K562 (cell line): ENCODE measurements at regions not wholly inside any gene's neighbourhood (a gene's known extent, or its start where the extent isn't known, plus 50 kb on each side); places are given as distances from the start of the nearest gene placed in this dataset.

Experiments
- FOXJ3 ChIP-seq: sonication (generic); formaldehyde crosslinking; IDR thresholded peaks from 2 replicates; pipeline ENCODE4 v1.4.0; 2020; ENCODE audit warnings: mild to moderate bottlenecking, missing genetic modification reagents
- FOXK1 ChIP-seq: sonication (generic); formaldehyde crosslinking; IDR thresholded peaks from 2 replicates; pipeline ENCODE4 v1.8.0; 2022; ENCODE audit warnings: missing genetic modification reagents, mild to moderate bottlenecking, borderline replicate concordance
- HNRNPK ChIP-seq: fragments of 200-400 bp; formaldehyde crosslinking; IDR thresholded peaks from one replicate; pipeline ENCODE4 v1.6.1; 2018; ENCODE audit warnings: mild to moderate bottlenecking, low read depth, low read length; ENCODE audit not compliant: poor library complexity, severe bottlenecking
- MED1 ChIP-seq: sonication (generic); formaldehyde crosslinking; IDR thresholded peaks from 2 replicates; pipeline ENCODE4 v1.8.1; 2023; ENCODE audit warnings: missing genetic modification reagents, borderline replicate concordance
- MEF2D ChIP-seq: conservative IDR thresholded peaks from 2 replicates; pipeline ENCODE4 v1.6.1; 2016; ENCODE audit warnings: low read depth, missing genetic modification characterization, missing compliant biosample characterization
- PCBP2 ChIP-seq: fragments of 200-400 bp; formaldehyde crosslinking; IDR thresholded peaks from 2 replicates; pipeline ENCODE4 v1.6.1; 2018; ENCODE audit warnings: low read length, low read depth, mild to moderate bottlenecking, moderate library complexity; ENCODE audit not compliant: poor library complexity, severe bottlenecking
- POLR2A ChIP-seq: fragments of 450-650 bp; conservative IDR thresholded peaks from 2 replicates; pipeline ENCODE4 v1.6.1; 2016
- SFPQ ChIP-seq: fragments of 200-400 bp; formaldehyde crosslinking; IDR thresholded peaks from 2 replicates; pipeline ENCODE4 v1.6.1; 2017; ENCODE audit warnings: mild to moderate bottlenecking, low read depth, low read length, moderate library complexity
- SUPT5H ChIP-seq: fragments of 450-650 bp; IDR thresholded peaks from 2 replicates; pipeline ENCODE4 v1.6.1; 2016
- TFAP4 ChIP-seq: sonication (generic); formaldehyde crosslinking; IDR thresholded peaks from 2 replicates; pipeline ENCODE4 v1.8.0; 2022; ENCODE audit warnings: missing genetic modification reagents, mild to moderate bottlenecking, moderate library complexity, borderline replicate concordance
- ZBTB1 ChIP-seq: sonication (generic); formaldehyde crosslinking; IDR thresholded peaks from 2 replicates; pipeline ENCODE4 v1.8.1; 2023; ENCODE audit warnings: missing genetic modification reagents, low read depth, mild to moderate bottlenecking, borderline replicate concordance
- ZNF280A ChIP-seq: fragments of 450-650 bp; IDR thresholded peaks from 2 replicates; pipeline ENCODE4 v1.6.1; 2018; ENCODE audit warnings: mild to moderate bottlenecking, low read depth; ENCODE audit not compliant: partially characterized antibody
- ZNF507 ChIP-seq: conservative IDR thresholded peaks from 2 replicates; pipeline ENCODE4 v1.6.1; 2017; ENCODE audit warnings: missing genetic modification characterization, missing compliant biosample characterization
- TF ChIP-seq, protein P1 (sequence below): fragments of 250-450 bp; sonication (Bioruptor Pico); IDR thresholded peaks from 2 replicates; pipeline ENCODE4 v1.9.0; 2021; ENCODE audit warnings: mild to moderate bottlenecking, inconsistent platforms

DNA sequence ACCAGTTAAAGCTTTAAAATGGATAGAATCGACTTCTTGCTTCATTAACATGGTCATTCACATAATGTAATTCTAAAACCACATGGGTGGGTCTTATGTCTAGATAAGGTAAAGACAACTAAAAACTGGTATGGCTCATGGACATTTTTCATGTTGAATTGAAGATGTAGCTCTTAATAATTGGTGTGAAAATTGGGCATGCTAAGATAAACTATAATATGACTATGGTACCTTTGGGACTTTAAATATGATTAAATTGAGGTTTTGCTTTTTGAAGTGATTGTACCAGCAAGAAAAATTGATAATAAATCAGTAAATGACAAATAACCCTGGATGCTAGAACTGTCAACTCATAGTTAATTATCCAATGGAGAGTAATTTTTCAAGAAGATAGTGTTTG is 710.7 kb upstream of the PTPRD start (continued):
- TF ChIP-seq, protein P1, sequence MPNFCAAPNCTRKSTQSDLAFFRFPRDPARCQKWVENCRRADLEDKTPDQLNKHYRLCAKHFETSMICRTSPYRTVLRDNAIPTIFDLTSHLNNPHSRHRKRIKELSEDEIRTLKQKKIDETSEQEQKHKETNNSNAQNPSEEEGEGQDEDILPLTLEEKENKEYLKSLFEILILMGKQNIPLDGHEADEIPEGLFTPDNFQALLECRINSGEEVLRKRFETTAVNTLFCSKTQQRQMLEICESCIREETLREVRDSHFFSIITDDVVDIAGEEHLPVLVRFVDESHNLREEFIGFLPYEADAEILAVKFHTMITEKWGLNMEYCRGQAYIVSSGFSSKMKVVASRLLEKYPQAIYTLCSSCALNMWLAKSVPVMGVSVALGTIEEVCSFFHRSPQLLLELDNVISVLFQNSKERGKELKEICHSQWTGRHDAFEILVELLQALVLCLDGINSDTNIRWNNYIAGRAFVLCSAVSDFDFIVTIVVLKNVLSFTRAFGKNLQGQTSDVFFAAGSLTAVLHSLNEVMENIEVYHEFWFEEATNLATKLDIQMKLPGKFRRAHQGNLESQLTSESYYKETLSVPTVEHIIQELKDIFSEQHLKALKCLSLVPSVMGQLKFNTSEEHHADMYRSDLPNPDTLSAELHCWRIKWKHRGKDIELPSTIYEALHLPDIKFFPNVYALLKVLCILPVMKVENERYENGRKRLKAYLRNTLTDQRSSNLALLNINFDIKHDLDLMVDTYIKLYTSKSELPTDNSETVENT (CRISPR knock-in tag), result no peak
- no peak for TF ChIP-seq POLR2A
- no peak for TF ChIP-seq ZNF280A
- TF ChIP-seq FOXK1 (CRISPR knock-in tag), result no peak
- TF ChIP-seq PCBP2, result no peak
- TF ChIP-seq ZBTB1 (CRISPR knock-in tag), result no peak
- TF ChIP-seq TFAP4 (CRISPR knock-in tag), result no peak
- TF ChIP-seq SUPT5H, result no peak
- no peak for TF ChIP-seq FOXJ3
- no peak for TF ChIP-seq HNRNPK
- TF ChIP-seq MED1 (CRISPR knock-in tag), result no peak
- no peak for TF ChIP-seq MEF2D (tag)
- TF ChIP-seq SFPQ, result no peak
- TF ChIP-seq ZNF507 (tag), result no peak
